Neural progenitor cell (in vitro differentiated cells): ENCODE measurements at regions not wholly inside any gene's neighbourhood (a gene's known extent, or its start where the extent isn't known, plus 50 kb on each side); places are given as distances from the start of the nearest gene placed in this dataset.

Source experiments
- DNase-seq: peaks from one replicate; pipeline ENCODE4 v3.0.0-alpha.2; 2016; ENCODE audit warnings: low spot score
- H2AFZ ChIP-seq: fragments of 200-600 bp; sonication (generic); replicated peaks from 2 replicates; pipeline ENCODE4 v1.6.1; 2016; ENCODE audit warnings: antibody characterized with exemption
- H3F3A ChIP-seq: fragments of 200-600 bp; sonication (generic); 2 replicates; pipeline ENCODE4 v1.6.1; 2016; ENCODE audit warnings: antibody characterized with exemption, low read depth
- H3K27ac ChIP-seq: fragments of 200-600 bp; sonication (generic); 2 replicates; pipeline ENCODE4 v1.5.1; 2016; ENCODE audit warnings: mild to moderate bottlenecking
- H3K27me3 ChIP-seq: fragments of 200-600 bp; sonication (generic); 2 replicates; pipeline ENCODE4 v1.6.1; 2016; ENCODE audit warnings: mild to moderate bottlenecking, moderate library complexity
- H3K36me3 ChIP-seq: fragments of 200-600 bp; sonication (generic); 2 replicates; pipeline ENCODE4 v1.5.1; 2016
- H3K4me1 ChIP-seq: fragments of 200-600 bp; sonication (generic); 2 replicates; pipeline ENCODE4 v1.6.1; 2016; ENCODE audit warnings: mixed run types
- H3K4me2 ChIP-seq: fragments of 200-600 bp; sonication (generic); 2 replicates; pipeline ENCODE4 v1.6.1; 2016
- H3K4me3 ChIP-seq: fragments of 200-600 bp; sonication (generic); 2 replicates; pipeline ENCODE4 v1.5.1; 2016
- H3K79me2 ChIP-seq: fragments of 200-600 bp; sonication (generic); 2 replicates; pipeline ENCODE4 v1.6.1; 2016; ENCODE audit warnings: low read depth
- H3K9ac ChIP-seq: fragments of 200-600 bp; sonication (generic); 2 replicates; pipeline ENCODE4 v1.6.1; 2016
- H3K9me3 ChIP-seq: fragments of 200-600 bp; sonication (generic); 2 replicates; pipeline ENCODE4 v1.5.1; 2016; ENCODE audit warnings: low read depth
- H4K20me1 ChIP-seq: fragments of 200-600 bp; sonication (generic); 2 replicates; pipeline ENCODE4 v1.6.1; 2016; ENCODE audit warnings: low read depth
- H3K27ac Mint-ChIP-seq: 3 replicates; pipeline ENCODE4 v1.8.0; 2021; ENCODE audit warnings: mixed read lengths
- H3K27me3 Mint-ChIP-seq: 2 replicates; pipeline ENCODE4 v1.8.0; 2022; ENCODE audit warnings: low read depth, mild to moderate bottlenecking, inconsistent platforms, moderate library complexity, mixed read lengths; ENCODE audit not compliant: insufficient read depth
- H3K36me3 Mint-ChIP-seq: 3 replicates; pipeline ENCODE4 v1.8.0; 2021; ENCODE audit warnings: mixed read lengths
- H3K4me1 Mint-ChIP-seq: 3 replicates; pipeline ENCODE4 v1.8.0; 2021; ENCODE audit warnings: mixed read lengths
- H3K4me3 Mint-ChIP-seq: 3 replicates; pipeline ENCODE4 v1.8.0; 2021; ENCODE audit warnings: mild to moderate bottlenecking, moderate library complexity, mixed read lengths
- H3K9me3 Mint-ChIP-seq: 3 replicates; pipeline ENCODE4 v1.8.0; 2020; ENCODE audit warnings: mixed read lengths
- CTCF ChIP-seq: fragments of 200-600 bp; sonication (generic); IDR thresholded peaks from 2 replicates; pipeline ENCODE4 v1.5.1; 2017; ENCODE audit warnings: antibody characterized with exemption, mild to moderate bottlenecking
- EZH2 ChIP-seq: fragments of 200-600 bp; sonication (generic); IDR thresholded peaks from 2 replicates; pipeline ENCODE4 v1.6.1; 2017; ENCODE audit warnings: antibody characterized with exemption, mild to moderate bottlenecking, moderate library complexity
- EZH2phosphoT487 ChIP-seq: fragments of 200-600 bp; sonication (generic); IDR thresholded peaks from 2 replicates; pipeline ENCODE4 v1.6.1; 2017; ENCODE audit warnings: antibody characterized with exemption

- peaks cover 2% of the 10 kb centered on the region for H3K9me3 Mint-ChIP-seq
- peaks cover 5% of the 10 kb centered on the region for H3K36me3 ChIP-seq
- H2AFZ ChIP-seq = no peak overlapping the region
- no peak overlapping the region for H3K9ac ChIP-seq
- H3K27ac ChIP-seq = no peak overlapping the region
- no peak overlapping the region for H3K4me2 ChIP-seq
- no peaks in the 10 kb centered on the region for H3K4me1 Mint-ChIP-seq
- H3K4me3 ChIP-seq = no peak overlapping the region
- H4K20me1 ChIP-seq = no peaks in the 10 kb centered on the region
- no peaks in the 10 kb centered on the region for H3K9me3 ChIP-seq
- no peaks in the 10 kb centered on the region for H3F3A ChIP-seq
- H3K79me2 ChIP-seq = no peaks in the 10 kb centered on the region
- no peaks in the 10 kb centered on the region for H3K27me3 ChIP-seq
- no peak for TF ChIP-seq EZH2
- no peak for TF ChIP-seq EZH2phosphoT487
- no peak for TF ChIP-seq CTCF
- H3K27ac Mint-ChIP-seq = no peak overlapping the region
- no peaks in the 10 kb centered on the region for H3K36me3 Mint-ChIP-seq
- H3K4me3 Mint-ChIP-seq = no peak overlapping the region
- H3K4me1 ChIP-seq = no peaks in the 10 kb centered on the region
- no peak for DNase-seq
- H3K27me3 Mint-ChIP-seq = no peaks in the 10 kb centered on the region
These were observed 140.7 kb downstream of the APIP start for GRCh38 chr11:34775417-34775888.

GRCh38 chr11:34774604-34775003 is 141.6 kb downstream of the APIP start:
- no peaks in the 10 kb centered on the region for H3K79me2 ChIP-seq
- H3K36me3 ChIP-seq = no peaks in the 10 kb centered on the region
- Mint-ChIP-seq H3K4me1 (no peaks in the 10 kb centered on the region), H3K27ac (no peak overlapping the region), H3K9me3 (peaks cover 2% of the 10 kb centered on the region), H3K4me3 (no peak overlapping the region), H3K27me3 (no peaks in the 10 kb centered on the region), H3K36me3 (no peaks in the 10 kb centered on the region)
- no peak overlapping the region for H3K4me2 ChIP-seq
- H3K27me3 ChIP-seq = no peaks in the 10 kb centered on the region
- H4K20me1 ChIP-seq = no peaks in the 10 kb centered on the region
- no peak for DNase-seq
- H3K4me3 ChIP-seq = no peak overlapping the region
- no peak overlapping the region for H3K9ac ChIP-seq
- H3F3A ChIP-seq = no peaks in the 10 kb centered on the region
- no peaks in the 10 kb centered on the region for H3K9me3 ChIP-seq
- no peak for TF ChIP-seq CTCF
- TF ChIP-seq EZH2 = no peak
- TF ChIP-seq EZH2phosphoT487 = no peak
- no peaks in the 10 kb centered on the region for H3K4me1 ChIP-seq
- no peak overlapping the region for H2AFZ ChIP-seq
- H3K27ac ChIP-seq = no peak overlapping the region

- H3K27ac ChIP-seq = no peak overlapping the region
- H3K4me3 ChIP-seq = no peak overlapping the region
- H3K36me3 ChIP-seq = no peaks in the 10 kb centered on the region
- H3K9me3 Mint-ChIP-seq = peaks cover 2% of the 10 kb centered on the region
- TF ChIP-seq EZH2 (no peak), EZH2phosphoT487 (no peak), CTCF (no peak)
- no peaks in the 10 kb centered on the region for H3K36me3 Mint-ChIP-seq
- no peak overlapping the region for H3K27ac Mint-ChIP-seq
- no peaks in the 10 kb centered on the region for H3K4me1 Mint-ChIP-seq
- H3K27me3 ChIP-seq = no peaks in the 10 kb centered on the region
- H3K4me3 Mint-ChIP-seq = no peak overlapping the region
- H3K4me1 ChIP-seq = no peaks in the 10 kb centered on the region
- no peaks in the 10 kb centered on the region for H3K9me3 ChIP-seq
- no peaks in the 10 kb centered on the region for H4K20me1 ChIP-seq
- no peaks in the 10 kb centered on the region for H3K79me2 ChIP-seq
- no peak overlapping the region for H3K9ac ChIP-seq
- H3K4me2 ChIP-seq = no peak overlapping the region
- H2AFZ ChIP-seq = no peak overlapping the region
- H3F3A ChIP-seq = no peaks in the 10 kb centered on the region
- no peaks in the 10 kb centered on the region for H3K27me3 Mint-ChIP-seq
- DNase-seq = no peak
These were observed 142.4 kb downstream of the APIP start for GRCh38 chr11:34773826-34774225.
